HG03439 (cell line): ENCODE measurements at regions not wholly inside any gene's neighbourhood (a gene's known extent, or its start where the extent isn't known, plus 50 kb on each side); places are given as distances from the start of the nearest gene placed in this dataset.

Experiments used
- ATAC-seq: cut with Tn5 transposase; IDR thresholded peaks from one replicate; pipeline ENCODE4 v1.9.1; 2021; ENCODE audit warnings: mild to moderate bottlenecking, moderate library complexity; ENCODE audit not compliant: unreplicated experiment

DNA sequence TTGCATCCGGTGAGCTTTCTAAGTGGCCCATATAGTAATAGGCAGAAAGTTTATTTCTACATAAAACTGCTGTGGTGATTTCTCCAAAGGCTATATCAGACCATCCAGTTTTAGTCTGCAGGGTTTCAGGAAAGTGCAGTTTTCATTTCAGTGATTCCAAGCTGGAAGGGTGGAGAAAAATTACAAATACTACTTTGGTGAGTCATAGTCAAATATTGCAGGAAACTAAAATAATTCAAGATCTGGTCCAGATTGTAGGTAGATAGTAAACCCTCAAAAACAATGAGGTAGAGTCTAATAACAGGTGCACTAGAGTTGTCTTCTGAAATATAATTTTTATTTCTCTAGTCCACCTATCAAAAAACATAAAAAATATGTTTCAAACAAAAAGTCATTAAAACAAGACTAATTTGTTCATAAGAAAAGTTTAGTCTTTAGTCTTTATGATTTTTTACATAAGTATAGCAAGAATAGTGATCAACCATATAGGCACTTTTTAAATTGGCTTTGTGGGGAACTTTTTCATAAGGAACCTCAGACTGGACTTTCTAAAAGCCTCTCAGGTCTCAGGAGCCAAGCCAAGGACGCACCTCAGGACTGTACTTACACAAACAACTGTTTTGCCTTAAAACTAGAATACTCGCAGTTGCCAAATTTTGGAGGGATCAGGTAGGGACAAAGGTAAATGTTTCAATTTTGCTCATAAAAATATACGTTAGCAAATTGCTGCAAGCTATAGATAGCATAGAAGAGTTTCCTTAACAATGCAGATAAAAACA is 101.8 kb upstream of the TLR3 start:
- no peak for ATAC-seq

DNA sequence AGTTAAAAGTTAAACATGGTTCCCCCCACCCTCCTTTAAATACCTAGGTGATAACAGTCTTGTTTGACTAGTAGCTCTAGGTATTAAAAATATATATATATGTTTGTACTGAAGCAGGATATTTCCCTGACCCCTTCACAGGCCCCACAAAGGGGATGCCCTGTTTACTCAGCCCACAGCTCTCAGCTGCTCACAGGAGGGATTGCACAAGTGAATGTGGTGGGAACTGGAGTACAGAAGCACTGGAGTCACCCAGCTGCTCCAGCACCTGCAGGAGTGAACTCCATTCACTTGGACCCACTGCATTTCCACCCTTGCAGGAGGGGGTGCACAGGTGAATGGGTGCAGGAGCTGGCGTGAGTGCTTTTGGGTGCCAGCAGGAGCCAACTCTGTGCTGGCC is 99.3 kb upstream of the TLR3 start:
- ATAC-seq: no peak

DNA sequence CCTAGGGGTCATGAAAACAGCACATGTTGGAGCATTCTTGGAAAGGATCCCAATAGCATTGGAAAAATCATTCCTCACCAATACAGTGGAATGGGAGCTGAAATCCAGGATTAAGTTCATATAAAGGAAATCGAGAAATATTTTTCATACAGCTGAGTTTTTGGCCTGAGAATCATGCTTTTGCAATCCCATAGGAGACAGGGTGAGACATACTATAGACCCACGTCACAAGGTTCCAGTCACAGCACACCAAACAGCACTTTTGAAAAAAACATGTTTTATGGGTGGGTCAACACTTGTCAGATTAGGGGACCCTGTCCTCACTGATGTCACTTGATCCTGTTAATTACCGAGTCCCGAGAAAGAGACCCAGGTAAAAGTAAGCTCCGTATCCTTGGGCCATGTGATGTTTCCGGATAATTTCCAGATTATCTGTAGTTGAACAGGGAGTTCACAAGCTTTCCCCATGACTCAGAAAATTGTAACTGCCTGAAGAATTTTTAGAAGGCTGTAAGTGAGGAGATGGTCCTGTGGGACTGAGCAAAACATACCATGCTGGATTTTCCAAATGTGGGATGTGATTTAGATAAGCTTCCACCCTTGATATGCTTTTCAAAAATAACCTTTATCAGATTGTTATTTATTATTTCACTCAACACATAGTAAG is 80.9 kb upstream of the TLR3 start:
- no peak for ATAC-seq

- no peak for ATAC-seq
Observed at GRCh38 chr4:185991770-185992169, 77.2 kb upstream of the TLR3 start.

DNA sequence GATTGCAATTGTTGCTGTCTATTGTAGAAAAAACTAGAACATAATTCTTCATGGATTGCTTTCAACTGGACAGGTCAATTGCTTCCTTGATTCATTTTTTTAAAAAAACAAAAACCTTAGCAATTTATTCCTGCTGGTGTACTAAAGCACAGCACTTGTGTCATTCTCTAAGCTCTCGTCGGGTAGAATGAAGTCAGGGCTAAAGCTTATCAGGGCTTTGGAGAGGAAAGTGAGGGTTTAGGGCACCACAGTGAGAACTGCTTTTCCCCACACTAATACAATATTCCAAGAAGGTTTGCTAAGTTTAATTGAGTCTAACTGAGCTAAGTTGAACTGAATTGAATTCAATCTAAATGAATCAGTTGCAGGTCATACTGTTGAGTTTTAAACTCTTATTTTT is 76.4 kb upstream of the TLR3 start:
- ATAC-seq: no peak

DNA sequence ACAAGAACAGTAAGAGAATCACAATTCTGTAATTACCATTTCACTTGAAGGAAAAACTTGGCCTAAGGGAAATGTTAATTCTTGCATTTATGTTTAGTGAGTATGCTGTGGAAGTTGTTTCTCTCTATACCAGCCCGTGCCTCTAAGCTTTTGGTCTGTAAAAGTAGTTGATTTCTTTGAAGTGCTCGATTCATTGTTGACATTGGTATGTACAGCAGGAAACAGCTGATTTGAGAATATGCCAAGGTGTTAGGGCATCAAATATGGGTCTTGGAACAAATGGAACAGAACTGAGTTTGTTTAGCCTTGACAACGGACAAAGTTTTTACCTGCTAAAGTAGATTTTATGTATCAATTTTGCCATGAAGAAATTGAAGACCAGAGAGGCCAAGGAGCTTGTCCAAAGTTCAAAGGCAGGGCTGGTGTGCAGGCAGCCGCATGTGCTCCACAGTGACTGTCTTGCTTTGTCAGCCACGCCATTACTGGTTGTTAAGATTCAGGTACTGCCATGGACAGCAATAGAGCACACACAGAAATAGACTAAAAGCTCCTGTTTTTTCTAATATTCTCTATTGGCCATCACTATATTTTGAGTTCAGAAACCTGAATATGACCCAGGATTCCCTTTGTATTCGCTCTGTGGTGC is 75.5 kb upstream of the TLR3 start:
- ATAC-seq: no peak

- no peak for ATAC-seq
Observed at GRCh38 chr4:185994750-185995149, 74.2 kb upstream of the TLR3 start.

- no peak for ATAC-seq
Observed at GRCh38 chr4:185995665-185996064, 73.3 kb upstream of the TLR3 start.

DNA sequence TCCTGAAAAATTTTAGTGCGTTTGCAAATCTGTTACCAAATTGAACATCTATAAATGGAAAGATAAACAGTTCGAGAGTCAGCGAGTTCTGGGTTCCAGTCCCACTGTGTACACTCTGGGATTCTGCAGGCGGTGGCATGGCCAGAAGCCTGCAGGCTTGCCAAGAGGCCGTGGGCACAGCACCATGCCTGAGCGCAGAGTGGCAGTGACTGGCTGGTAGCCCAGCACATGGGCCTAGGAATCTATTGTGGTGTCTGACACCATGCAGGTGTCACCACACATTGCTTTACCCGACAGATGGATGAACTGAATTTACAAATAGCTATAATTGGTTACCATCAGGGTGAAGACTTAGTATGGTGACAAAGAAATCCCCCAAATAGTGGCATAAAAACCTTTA is 71.7 kb upstream of the TLR3 start:
- ATAC-seq: no peak

GRCh38 chr4:185998791-185999190 is 70.2 kb upstream of the TLR3 start:
- no peak for ATAC-seq

DNA sequence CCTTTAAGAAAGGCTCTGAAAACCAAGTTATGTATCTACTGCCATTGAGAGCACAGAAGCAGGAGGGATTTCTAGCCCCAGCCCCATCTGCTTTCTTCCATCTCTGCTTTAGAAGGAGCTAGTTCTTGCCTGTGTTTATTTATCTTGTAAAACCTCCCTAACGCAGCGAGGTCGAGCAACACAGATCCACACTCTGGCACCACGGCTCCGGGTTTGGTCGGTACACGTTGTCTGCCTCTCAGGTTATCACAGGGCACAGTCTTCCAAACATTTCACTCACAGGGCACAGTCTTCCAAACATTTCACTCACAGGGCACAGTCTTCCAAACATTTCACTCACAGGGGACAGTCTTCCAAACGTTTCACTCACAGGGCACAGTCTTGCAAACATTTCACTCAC is 69.7 kb upstream of the TLR3 start:
- ATAC-seq: no peak

GRCh38 chr4:186002853-186003252 is 66.1 kb upstream of the TLR3 start:
- ATAC-seq: no peak

DNA sequence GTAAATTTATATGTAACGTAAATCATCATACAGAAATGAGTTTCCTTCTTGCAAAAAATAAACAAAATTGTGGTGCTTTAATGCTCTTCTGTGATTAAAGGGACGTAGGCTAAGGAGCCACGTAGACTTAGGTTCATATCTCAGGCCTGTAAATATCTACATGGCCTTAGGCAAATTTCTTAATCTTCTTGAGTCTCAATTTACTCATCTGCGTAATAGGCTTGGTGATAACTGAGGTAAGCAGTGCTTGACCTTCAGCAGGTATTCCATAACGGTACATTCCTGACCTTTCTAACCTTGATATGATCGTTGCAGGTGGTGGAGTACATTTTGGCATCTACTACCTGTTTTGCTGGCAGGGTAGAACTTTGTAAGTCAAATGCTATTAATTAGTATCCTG is 65.2 kb upstream of the TLR3 start:
- no peak for ATAC-seq

DNA sequence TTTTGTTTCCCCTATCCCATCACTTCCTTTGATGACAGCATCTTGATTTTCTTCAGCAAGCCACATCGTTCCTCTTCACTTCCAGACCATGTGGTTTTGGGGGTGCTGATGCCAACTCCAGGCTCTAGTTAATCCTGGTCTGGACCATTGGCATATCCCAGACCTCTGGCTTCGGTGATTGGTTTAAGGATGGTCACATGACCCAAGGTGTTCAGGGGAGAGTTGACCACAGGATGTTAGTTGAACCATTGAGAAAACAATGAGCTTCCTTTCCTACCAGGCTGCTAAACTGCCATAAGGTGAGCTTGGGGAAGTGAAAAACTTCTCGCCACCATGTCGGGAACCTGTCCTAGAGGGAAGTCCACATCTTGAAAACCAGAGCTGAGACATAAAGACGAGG is 60.9 kb upstream of the TLR3 start:
- no peak for ATAC-seq

- ATAC-seq: no peak
Observed at GRCh38 chr4:186009976-186010375, 59.0 kb upstream of the TLR3 start.

DNA sequence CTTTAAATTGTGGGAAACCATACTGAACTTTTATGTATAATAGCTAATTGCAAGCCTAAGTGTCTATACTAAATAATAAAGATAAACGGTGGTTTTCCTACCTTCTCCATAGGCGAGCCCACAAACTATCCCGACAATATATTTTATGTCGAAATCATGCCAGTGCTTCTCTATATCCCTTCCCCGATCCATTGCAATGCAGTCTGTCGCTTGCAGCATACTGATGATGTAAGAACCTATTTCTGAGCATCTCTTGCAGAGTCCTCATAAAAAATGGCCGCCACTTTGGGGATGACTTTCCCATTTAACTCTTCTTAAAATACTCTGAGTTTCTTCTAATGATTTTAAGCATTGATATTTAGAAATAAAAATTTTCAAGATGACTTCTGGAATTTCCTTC is 58.1 kb upstream of the TLR3 start:
- no peak for ATAC-seq

GRCh38 chr4:186012071-186012470 is 56.9 kb upstream of the TLR3 start:
- no peak for ATAC-seq

- no peak for ATAC-seq
Observed at GRCh38 chr4:186013419-186014186, 55.4 kb upstream of the TLR3 start.

GRCh38 chr4:186015212-186015817 is 53.6 kb upstream of the TLR3 start:
- ATAC-seq: no peak

GRCh38 chr4:186016796-186017195 is 52.2 kb upstream of the TLR3 start:
- no peak for ATAC-seq

GRCh38 chr4:186017801-186018200 is 51.2 kb upstream of the TLR3 start:
- no peak for ATAC-seq
